ENCODE measurements at regions not wholly inside any gene's neighbourhood (a gene's known extent, or its start where the extent isn't known, plus 50 kb on each side); places are given as distances from the start of the nearest gene placed in this dataset.

DNA sequence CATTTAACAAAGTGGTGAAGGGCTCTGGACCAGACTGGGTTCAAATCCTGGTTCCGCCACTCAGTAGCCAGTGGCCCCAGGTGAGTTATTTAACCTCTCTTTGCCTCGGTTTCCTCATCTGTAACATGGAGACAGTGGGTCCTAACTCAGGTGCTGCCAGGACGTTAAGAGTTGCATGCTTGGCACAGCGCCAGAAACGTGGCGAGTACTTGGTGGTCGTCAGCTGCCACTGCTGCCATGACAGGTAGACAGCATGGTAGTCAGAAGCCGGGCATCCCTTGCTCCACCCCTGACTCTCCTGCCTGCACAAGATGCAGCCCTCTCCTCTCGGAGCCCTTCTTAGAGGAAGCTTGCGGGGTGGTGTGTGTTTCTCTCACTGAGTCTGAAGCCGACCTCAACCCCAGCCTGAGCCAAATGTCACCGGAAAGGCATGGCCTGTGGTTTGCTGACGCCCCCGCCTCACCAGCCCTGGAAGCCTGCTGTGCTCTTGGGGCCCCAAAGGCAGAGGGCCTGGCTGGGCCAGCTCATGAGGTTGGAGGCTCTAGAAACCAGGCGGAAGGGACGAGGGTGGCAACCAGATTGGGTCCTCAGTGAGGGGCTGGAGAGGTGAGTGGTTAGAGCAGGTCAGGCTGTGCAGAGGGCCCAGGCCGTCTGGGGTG lies 160.8 kb upstream of the TLE3 start:
- H3K27me3 ChIP-seq (ENCODE audit: control insufficient read depth, insufficient read depth, low read length): peaks cover 26% of the 10 kb centered on the region
- no peaks in the 10 kb centered on the region for H3K36me3 ChIP-seq (ENCODE audit: control insufficient read depth, insufficient read depth, low read length)
- TF ChIP-seq, protein P1, sequence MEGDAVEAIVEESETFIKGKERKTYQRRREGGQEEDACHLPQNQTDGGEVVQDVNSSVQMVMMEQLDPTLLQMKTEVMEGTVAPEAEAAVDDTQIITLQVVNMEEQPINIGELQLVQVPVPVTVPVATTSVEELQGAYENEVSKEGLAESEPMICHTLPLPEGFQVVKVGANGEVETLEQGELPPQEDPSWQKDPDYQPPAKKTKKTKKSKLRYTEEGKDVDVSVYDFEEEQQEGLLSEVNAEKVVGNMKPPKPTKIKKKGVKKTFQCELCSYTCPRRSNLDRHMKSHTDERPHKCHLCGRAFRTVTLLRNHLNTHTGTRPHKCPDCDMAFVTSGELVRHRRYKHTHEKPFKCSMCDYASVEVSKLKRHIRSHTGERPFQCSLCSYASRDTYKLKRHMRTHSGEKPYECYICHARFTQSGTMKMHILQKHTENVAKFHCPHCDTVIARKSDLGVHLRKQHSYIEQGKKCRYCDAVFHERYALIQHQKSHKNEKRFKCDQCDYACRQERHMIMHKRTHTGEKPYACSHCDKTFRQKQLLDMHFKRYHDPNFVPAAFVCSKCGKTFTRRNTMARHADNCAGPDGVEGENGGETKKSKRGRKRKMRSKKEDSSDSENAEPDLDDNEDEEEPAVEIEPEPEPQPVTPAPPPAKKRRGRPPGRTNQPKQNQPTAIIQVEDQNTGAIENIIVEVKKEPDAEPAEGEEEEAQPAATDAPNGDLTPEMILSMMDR (IDR thresholded peaks at IDR 0.05; ENCODE audit: insufficient read depth, low read length, poor library complexity, severe bottlenecking): no peak
- no peak overlapping the region for H3K4me3 ChIP-seq (ENCODE audit: low read depth, low read length)
- no peak for DNase-seq (ENCODE audit: low read depth)

DNA sequence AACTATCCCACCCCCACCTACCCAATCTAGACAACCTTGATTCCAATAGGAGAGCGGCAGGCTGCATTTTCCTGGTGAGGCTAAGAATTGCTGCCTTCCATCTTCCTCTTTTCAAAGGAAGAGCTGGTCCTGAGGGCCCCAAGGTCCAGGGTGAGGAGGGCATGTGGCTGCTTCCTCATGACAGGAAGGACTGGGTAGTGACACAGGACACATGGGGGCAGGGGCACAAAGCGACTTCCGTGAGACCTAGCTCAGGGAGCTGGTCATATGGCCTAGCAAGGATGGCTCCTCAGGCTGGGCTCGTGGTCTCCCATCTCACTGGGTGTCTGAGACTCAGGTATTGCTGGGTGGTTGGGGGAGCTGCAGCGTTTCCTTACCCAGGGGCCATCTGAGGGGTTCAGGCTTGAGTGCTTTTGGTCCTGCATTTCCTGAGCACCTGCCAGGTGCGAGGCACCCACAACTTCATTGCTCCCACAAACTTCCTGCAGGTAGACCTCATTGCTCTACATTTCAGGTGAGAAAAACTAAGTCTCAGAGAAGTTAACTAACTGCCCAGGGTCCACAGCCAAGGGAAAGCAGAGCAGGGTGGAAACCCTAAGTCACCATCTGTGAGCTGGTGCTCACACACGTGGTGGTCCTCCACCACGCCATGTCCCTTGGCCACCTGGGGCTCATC lies 160.0 kb upstream of the TLE3 start:
- DNase-seq (ENCODE audit: low read depth): no peak
- TF ChIP-seq, protein P1 (IDR thresholded peaks at IDR 0.05; ENCODE audit: insufficient read depth, low read length, poor library complexity, severe bottlenecking): no peak
- Histone ChIP-seq H3K27me3 (ENCODE audit: control insufficient read depth, insufficient read depth, low read length) (peaks cover 31% of the 10 kb centered on the region), H3K36me3 (ENCODE audit: control insufficient read depth, insufficient read depth, low read length) (no peaks in the 10 kb centered on the region), H3K4me3 (ENCODE audit: low read depth, low read length) (no peak overlapping the region)

DNA sequence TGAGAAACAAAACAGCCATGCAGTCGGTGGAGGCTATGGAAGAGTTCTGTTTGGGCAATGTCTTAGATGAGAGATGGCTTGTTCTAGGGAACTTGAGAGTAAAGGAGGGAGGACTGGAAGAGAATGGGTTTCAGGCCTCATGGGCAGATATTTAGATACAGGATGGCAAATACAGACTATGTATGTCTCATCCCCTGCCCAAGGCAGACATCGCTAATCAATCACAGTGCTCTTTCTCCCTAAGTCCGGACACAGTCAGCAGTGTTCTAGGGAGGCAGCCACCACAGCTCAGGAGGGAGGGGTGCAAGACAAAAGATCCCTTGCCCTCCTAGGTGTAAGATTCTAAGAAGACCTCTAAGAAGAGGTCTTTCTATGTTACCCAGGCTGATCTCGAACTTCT lies 159.3 kb upstream of the TLE3 start:
- no peak for DNase-seq (ENCODE audit: low read depth)
- H3K36me3 ChIP-seq (ENCODE audit: control insufficient read depth, insufficient read depth, low read length): no peaks in the 10 kb centered on the region
- peaks cover 38% of the 10 kb centered on the region for H3K27me3 ChIP-seq (ENCODE audit: control insufficient read depth, insufficient read depth, low read length)
- no peak overlapping the region for H3K4me3 ChIP-seq (ENCODE audit: low read depth, low read length)
- TF ChIP-seq, protein P1 (IDR thresholded peaks at IDR 0.05; ENCODE audit: insufficient read depth, low read length, poor library complexity, severe bottlenecking): no peak

DNA sequence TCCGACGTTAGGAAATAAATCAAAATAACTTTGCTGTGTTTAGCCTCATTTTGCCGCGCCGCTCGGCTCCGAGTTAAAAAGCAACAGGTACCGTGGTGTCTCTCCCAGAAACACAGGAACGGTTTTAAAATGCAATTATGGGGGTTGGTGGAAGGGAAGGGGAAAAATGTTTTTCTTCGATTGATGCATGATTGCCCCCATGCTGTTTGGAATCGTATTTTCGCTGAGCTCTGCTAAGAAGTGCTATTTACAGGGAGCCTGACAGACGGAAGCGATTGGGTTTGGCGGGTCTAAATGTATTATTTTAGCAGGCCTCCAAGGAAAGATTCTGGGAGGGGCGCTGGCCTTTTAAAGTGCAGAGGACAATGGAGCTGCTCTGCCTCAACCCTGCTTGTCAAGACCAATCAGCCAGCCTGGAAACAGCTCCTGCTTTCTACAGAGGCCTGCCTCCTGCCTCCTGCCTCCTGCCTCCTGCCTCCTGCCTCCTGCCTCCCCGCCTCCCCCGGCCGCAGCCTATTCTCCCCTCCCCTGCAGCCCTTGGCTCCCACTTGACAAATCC lies 156.7 kb upstream of the TLE3 start:
- peaks cover 39% of the 10 kb centered on the region for H3K27me3 ChIP-seq (ENCODE audit: control insufficient read depth, insufficient read depth, low read length)
- TF ChIP-seq, protein P1 (IDR thresholded peaks at IDR 0.05; ENCODE audit: insufficient read depth, low read length, poor library complexity, severe bottlenecking): no peak
- no peak for DNase-seq (ENCODE audit: low read depth)
- H3K36me3 ChIP-seq (ENCODE audit: control insufficient read depth, insufficient read depth, low read length): no peaks in the 10 kb centered on the region
- no peak overlapping the region for H3K4me3 ChIP-seq (ENCODE audit: low read depth, low read length)

DNA sequence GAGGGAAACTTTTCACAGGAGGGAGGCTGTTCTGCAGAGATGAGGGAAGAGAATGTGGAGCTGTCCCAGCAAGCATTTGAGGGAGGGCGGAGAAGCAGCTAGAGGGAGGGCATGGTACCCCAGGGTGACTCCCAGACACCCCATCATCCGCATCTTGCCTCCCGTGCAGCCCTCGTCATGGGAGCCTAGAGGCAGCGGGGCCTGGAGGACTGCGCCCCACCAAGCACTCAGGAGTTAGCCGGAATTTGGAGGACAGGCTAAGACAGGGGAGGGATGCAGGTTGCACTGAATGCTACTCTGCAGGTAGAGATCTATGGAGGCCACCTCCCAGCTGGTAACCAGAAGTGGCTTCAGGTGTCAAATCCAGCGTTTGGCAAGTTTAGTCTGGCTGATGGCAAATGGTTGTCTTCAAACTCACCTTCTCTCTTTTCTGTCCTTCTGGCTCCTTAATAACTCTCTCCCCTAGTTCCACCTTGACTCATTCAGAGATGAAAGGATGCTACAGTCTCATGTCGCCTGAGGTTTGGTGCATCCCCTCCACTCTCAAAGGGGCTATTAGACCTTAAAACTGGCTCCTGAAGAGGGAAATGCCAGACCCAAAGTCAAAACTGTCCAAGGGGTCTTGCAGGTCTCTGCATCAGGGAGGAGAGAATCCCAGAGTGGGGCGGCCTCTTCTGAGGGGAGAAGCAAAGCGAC lies 155.9 kb upstream of the TLE3 start:
- Histone ChIP-seq H3K4me3 (ENCODE audit: low read depth, low read length) (no peak overlapping the region), H3K27me3 (ENCODE audit: control insufficient read depth, insufficient read depth, low read length) (peaks cover 39% of the 10 kb centered on the region), H3K36me3 (ENCODE audit: control insufficient read depth, insufficient read depth, low read length) (no peaks in the 10 kb centered on the region)
- TF ChIP-seq, protein P1 (IDR thresholded peaks at IDR 0.05; ENCODE audit: insufficient read depth, low read length, poor library complexity, severe bottlenecking): no peak
- DNase-seq (ENCODE audit: low read depth): no peak
